ENCODE measurements at regions not wholly inside any gene's neighbourhood (a gene's known extent, or its start where the extent isn't known, plus 50 kb on each side); places are given as distances from the start of the nearest gene placed in this dataset.
A peak's percentile ranks its signal among the peaks of the same experiment; 100 is the strongest.

- ChIA-PET CTCF (no interaction called here), POLR2A (interaction anchor here (0.8 kb wide), 1 partner anchor 51 kb away, joined by 3 read pairs; no protein-coding TSS in a partner anchor)
- intact Hi-C loops (cut with micrococcal nuclease) = no loop called here
Observed at GRCh38 chr3:106508331-106508893, 639.6 kb upstream of the CBLB start.

GRCh38 chr3:106510206-106510605 lies 641.4 kb upstream of the CBLB start:
- no peak overlapping the region for H3K4me3 Mint-ChIP-seq (ENCODE audit: unreplicated experiment)
- H3K27ac Mint-ChIP-seq (ENCODE audit: low read depth, unreplicated experiment) = no peak overlapping the region
- no peaks in the 10 kb centered on the region for H3K27me3 Mint-ChIP-seq (ENCODE audit: insufficient read depth, unreplicated experiment)
- CTCF ChIA-PET = interaction anchor here (0.5 kb wide), 1 partner anchor 13 kb away, joined by 3 read pairs; no protein-coding TSS in a partner anchor
- POLR2A ChIA-PET = interaction anchor here (0.7 kb wide), 1 partner anchor 8 kb away, joined by 3 read pairs; no protein-coding TSS in a partner anchor
- no peaks in the 10 kb centered on the region for H3K36me3 Mint-ChIP-seq (ENCODE audit: insufficient read depth, unreplicated experiment)
- no peak for TF ChIP-seq CTCF (IDR thresholded peaks at IDR 0.05; ENCODE audit: unreplicated experiment)
- peaks cover 6% of the 10 kb centered on the region for H3K4me1 Mint-ChIP-seq (ENCODE audit: insufficient read depth, unreplicated experiment)
- no TSS peak for BruUV-seq (replicated peaks)
- peaks cover 6% of the 10 kb centered on the region for H3K9me3 Mint-ChIP-seq (ENCODE audit: unreplicated experiment)
- intact Hi-C loops (cut with micrococcal nuclease) = no loop called here
- DNase-seq (ENCODE audit: unreplicated experiment) = no peak

More at GRCh38 chr3:106508331-106508893, 639.6 kb upstream of the CBLB start:
- H3K9me3 Mint-ChIP-seq (ENCODE audit: unreplicated experiment) = peaks cover 6% of the 10 kb centered on the region
- DNase-seq (ENCODE audit: unreplicated experiment) = peak; percentile 18
- peak overlapping the region; percentile 12 for H3K27ac Mint-ChIP-seq (ENCODE audit: low read depth, unreplicated experiment)
- no peak for TF ChIP-seq CTCF (IDR thresholded peaks at IDR 0.05; ENCODE audit: unreplicated experiment)
- H3K4me1 Mint-ChIP-seq (ENCODE audit: insufficient read depth, unreplicated experiment) = peaks cover 6% of the 10 kb centered on the region
- no peaks in the 10 kb centered on the region for H3K36me3 Mint-ChIP-seq (ENCODE audit: insufficient read depth, unreplicated experiment)
- no TSS peak for BruUV-seq (replicated peaks)
- H3K27me3 Mint-ChIP-seq (ENCODE audit: insufficient read depth, unreplicated experiment) = no peaks in the 10 kb centered on the region
- H3K4me3 Mint-ChIP-seq (ENCODE audit: unreplicated experiment) = no peak overlapping the region

- Mint-ChIP-seq H3K27me3 (ENCODE audit: insufficient read depth, unreplicated experiment) (no peaks in the 10 kb centered on the region), H3K27ac (ENCODE audit: low read depth, unreplicated experiment) (no peak overlapping the region), H3K4me3 (ENCODE audit: unreplicated experiment) (no peak overlapping the region), H3K4me1 (ENCODE audit: insufficient read depth, unreplicated experiment) (peaks cover 7% of the 10 kb centered on the region), H3K36me3 (ENCODE audit: insufficient read depth, unreplicated experiment) (no peaks in the 10 kb centered on the region), H3K9me3 (ENCODE audit: unreplicated experiment) (peaks cover 6% of the 10 kb centered on the region)
- BruUV-seq (replicated peaks) = no TSS peak
- no peak for TF ChIP-seq CTCF (IDR thresholded peaks at IDR 0.05; ENCODE audit: unreplicated experiment)
- ChIA-PET CTCF (interaction anchor here (0.5 to 1.1 kb wide), 3 partner anchors 28 to 96 kb away, joined by 3 to 4 read pairs (median 3); no protein-coding TSS in a partner anchor), POLR2A (interaction anchor here (1.4 kb wide), 1 partner anchor 10 kb away, joined by 3 read pairs; no protein-coding TSS in a partner anchor)
- intact Hi-C loops (cut with micrococcal nuclease) = no loop called here
- no peak for DNase-seq (ENCODE audit: unreplicated experiment)
Observed at GRCh38 chr3:106512846-106513245, 644.0 kb upstream of the CBLB start.

GRCh38 chr3:106514431-106514830 lies 645.6 kb upstream of the CBLB start:
- H3K27ac Mint-ChIP-seq (ENCODE audit: low read depth, unreplicated experiment) = no peak overlapping the region
- no peak for TF ChIP-seq CTCF (IDR thresholded peaks at IDR 0.05; ENCODE audit: unreplicated experiment)
- CTCF ChIA-PET = interaction anchor here (0.7 kb wide), 1 partner anchor 95 kb away, joined by 3 read pairs; no protein-coding TSS in a partner anchor
- DNase-seq (ENCODE audit: unreplicated experiment) = no peak
- H3K27me3 Mint-ChIP-seq (ENCODE audit: insufficient read depth, unreplicated experiment) = no peaks in the 10 kb centered on the region
- POLR2A ChIA-PET = no interaction called here
- no peak overlapping the region for H3K4me3 Mint-ChIP-seq (ENCODE audit: unreplicated experiment)
- H3K9me3 Mint-ChIP-seq (ENCODE audit: unreplicated experiment) = peaks cover 6% of the 10 kb centered on the region
- no peaks in the 10 kb centered on the region for H3K36me3 Mint-ChIP-seq (ENCODE audit: insufficient read depth, unreplicated experiment)
- H3K4me1 Mint-ChIP-seq (ENCODE audit: insufficient read depth, unreplicated experiment) = peaks cover 17% of the 10 kb centered on the region
- intact Hi-C loops (cut with micrococcal nuclease) = no loop called here
- BruUV-seq (replicated peaks) = no TSS peak
